CD4-positive, alpha-beta T cell treated with Interleukin-15 for 4 hours (primary cell): ENCODE measurements at regions not wholly inside any gene's neighbourhood (a gene's known extent, or its start where the extent isn't known, plus 50 kb on each side); places are given as distances from the start of the nearest gene placed in this dataset.
"Not testable (repeated sequence)": the region's sequence is repeated elsewhere in the genome, so short reads cannot be mapped to it uniquely, and the experiment has no call there.

Source experiments
- DNase-seq: peaks from one replicate; pipeline ENCODE4 v3.0.0-alpha.2; 2020; ENCODE audit warnings: low spot score

DNA sequence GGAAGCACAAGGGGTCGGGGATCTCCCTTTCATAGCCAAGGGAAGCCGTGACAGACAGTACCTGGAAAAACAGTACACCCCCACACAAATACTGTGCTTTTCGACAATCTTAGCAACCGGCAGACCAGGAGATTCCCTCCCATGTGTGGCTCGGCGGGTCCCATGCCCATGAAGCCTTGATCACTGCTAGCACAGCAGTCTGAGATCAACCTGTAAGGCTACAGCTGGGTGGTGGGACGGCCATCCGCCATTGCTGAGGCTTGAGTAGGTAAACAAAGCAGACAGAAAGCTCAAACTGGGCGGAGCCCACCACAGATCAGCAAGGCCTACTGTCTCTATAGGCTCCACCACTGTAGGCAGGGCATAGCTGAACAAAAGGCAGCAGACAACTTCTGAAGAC, 180.2 kb upstream of the SOX6 start:
- DNase-seq: no peak

DNA sequence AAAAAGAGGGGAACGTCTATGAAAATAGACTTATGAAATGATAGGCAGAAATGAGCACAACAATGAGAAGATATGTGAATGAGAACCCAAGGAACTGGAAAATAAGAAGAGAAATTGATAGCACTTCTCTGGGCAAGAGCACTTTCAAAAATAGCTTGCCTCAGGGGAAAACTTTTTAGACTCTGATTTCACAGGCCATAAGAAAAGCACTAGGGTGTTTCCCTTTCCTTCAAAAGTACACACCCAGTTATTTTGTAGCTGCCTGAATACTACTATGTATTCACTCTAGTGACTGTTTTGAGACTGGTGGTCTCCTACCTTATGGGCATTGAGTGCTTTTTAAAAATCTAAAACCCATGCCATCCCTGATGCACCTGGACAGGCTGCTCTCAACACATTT, 172.3 kb upstream of the SOX6 start:
- no peak for DNase-seq

DNA sequence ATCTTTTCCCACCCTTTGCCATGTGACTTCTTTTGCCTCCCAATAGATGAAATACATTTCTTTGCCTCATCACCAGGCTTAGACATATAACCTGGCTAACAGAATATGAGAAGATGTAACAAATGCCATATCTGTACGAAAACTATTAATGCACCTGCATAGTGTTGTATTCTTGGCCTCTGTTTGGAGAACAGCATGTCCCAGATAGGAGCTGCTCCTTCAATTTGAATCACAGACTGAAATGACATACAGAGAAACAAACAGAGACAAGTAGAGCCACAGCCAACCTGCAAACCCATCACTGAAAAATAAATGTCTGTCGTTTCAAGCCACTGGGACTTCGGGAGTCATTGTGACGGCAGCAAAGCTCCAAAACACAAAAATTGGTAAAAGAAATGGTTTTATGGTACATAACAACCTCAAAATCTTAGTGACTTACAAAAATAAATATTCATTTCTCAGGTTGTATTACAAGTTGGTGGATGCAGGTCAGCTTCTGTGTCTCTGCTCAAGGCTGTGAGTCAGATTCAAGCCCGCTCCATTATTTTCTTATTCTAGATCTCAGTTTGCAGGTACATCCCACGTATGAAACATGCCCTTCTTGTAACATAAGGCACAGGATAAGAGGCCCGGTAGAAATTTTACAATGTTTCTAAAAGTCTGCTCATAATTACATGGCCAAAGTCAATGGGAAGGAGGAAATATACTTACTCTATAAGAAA, 171.3 kb upstream of the SOX6 start:
- no peak for DNase-seq

DNA sequence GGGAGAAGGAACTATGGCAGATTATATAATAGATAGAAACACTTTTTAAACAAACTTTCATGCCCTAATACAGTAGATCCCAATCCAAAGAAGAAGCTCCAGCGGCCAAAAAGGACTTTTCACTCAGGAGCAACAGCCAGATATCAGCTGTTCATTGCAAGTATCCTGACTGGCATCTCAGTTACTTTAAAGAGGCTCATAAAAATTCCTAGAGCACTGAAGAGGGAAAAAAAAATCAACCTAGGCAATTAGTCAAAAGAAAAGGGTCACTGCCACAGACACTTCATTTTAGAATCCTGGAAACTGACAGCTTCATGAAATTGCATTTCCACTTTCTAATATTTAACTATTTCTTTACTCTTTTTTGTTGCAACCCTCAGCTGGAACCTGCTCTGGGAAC, 170.6 kb upstream of the SOX6 start:
- no peak for DNase-seq

DNA sequence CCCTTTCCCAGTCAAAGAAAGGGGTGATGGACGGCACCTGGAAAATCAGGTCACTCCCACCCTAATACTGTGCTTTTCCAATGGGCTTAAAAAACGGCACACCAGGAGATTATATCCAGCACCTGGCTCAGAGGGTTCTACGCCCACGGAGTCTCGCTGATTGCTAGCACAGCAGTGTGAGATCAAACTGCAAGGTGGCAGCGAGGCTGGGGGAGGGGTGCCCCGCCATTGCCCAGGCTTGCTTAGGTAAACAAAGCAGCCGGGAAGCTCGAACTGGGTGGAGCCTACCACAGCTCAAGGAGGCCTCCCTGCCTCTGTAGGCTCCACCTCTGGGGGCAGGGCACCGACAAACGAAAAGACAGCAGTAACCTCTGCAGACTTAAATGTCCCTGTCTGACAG, 164.4 kb upstream of the SOX6 start:
- not testable (repeated sequence) for DNase-seq

DNA sequence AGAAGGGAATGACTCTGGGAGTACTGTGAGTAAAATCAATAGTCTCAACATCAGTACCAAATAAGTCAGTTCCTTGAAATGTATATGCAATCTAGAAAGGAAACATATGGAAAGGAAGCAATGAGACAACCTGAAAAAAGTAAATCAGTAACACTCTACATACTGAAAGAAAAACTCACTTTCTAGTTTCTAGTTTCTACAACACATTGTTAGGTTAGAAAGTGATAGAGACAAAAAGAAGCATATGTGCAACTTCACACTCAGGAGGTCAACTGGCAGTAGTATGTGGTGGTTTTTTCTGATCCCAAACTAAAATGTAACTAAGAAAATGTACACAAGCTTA, 156.5 kb upstream of the SOX6 start:
- DNase-seq: no peak

DNA sequence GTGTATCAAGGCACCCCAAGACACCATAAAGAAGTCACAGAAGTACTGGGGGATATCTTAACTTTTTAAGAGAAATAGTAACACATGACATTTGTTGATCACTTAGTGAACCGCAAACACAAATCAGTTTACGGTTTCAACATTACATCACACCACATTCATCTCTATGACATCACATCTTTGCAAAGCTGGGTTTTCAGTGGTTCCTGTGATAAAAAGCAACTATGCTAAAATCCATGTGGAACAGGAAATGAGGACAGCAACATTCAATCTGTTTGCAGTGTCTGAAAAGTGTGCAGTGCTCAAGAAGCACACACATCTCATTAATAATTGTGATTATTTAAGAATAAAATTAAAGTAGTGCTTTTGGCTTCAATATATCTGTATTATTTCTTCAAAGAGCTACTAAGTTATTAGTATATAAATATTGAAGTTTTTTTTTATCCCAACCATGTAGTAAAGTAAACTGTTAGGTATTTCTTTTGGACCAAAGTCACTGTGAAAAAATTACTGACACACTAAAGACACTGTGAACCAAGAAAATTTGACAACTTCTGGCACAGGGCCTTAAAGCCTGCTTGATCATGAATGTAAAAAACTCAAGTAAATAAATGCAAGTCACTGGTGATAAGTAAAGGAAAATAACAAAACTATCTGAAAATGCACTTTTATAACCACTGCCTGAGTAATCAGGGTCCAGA, 156.0 kb upstream of the SOX6 start:
- no peak for DNase-seq

DNA sequence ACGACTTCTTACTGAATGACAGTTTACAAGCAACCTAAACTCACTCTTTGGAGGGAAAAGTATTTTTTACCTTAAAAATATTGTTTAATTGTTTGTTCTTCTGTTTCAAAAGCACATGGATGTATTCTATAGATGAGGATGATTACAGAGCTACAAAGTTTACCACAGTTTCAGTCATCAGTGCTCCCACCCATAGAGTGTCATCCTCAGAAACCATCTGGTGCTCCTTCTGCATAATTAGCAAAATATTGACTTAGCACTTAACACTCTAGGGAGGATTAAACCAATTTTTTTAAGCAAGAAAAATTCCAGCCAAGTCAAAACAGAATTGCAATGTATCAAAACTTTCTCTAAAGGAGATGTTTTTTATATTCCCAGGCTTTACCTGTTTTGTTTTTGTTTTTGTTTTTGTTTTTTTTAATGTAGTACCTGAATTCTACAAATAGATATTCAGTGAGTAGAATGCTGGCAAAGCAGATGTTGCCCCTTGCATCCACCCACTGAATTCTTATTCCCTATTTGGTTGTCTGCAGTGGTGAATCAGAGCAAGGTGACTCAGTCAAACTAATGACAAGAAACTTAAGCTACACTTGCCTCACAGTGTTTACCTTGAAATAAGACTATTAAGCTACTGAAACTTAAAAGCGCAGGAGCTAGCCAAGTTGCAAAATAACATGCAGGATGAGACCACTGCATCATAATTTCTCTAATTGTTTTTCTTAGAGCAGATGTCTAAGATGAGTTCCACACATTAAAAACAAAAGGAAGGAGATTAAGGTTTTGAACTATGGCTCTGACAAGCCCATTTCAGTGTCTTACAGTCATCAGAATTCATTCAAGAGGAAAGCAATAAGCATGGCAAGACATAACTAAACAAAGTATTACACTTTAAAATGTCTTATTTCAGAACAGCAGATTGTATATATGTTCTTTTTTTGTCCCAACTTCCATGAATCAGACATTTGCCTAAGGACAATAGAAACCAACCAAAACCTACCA, 155.1 kb upstream of the SOX6 start:
- DNase-seq: no peak

DNA sequence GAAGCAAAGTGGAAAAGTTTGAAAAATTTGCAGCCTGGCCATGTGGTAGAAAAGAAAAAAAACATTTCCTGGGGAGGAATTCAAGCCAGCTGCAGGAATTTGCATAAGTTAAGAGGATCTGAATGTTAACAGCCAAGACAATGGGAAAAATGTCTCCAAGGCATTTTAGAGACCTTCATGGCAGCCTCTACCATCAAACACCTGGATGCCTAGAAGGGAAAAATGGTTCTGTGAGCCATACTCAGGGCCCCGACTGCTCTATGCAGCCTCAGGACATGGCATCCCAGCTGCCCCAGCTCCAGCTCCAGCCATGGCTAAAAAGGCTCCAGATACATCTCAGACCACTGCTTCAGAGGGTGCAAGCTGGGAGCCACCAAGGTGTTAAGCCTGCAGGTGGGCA, 149.1 kb upstream of the SOX6 start:
- DNase-seq: no peak

DNA sequence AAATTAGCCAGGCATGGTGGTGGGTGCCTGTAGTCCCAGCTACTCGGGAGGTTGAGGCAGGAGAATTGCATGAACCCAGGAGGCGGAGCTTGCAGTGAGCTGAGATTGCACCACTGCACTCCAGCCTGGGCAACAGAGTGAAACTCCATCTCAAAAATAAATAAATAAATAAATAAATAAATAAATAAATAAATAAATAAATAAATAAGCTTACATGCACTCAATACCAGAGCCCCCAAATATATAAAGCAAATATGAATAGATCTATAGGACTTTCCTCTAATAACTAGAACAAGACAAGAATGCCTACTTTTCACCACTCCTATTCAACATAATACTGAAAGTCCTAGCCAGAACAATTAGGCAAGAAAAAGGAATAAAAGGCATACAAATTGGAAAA, 147.5 kb upstream of the SOX6 start:
- not testable (repeated sequence) for DNase-seq

DNA sequence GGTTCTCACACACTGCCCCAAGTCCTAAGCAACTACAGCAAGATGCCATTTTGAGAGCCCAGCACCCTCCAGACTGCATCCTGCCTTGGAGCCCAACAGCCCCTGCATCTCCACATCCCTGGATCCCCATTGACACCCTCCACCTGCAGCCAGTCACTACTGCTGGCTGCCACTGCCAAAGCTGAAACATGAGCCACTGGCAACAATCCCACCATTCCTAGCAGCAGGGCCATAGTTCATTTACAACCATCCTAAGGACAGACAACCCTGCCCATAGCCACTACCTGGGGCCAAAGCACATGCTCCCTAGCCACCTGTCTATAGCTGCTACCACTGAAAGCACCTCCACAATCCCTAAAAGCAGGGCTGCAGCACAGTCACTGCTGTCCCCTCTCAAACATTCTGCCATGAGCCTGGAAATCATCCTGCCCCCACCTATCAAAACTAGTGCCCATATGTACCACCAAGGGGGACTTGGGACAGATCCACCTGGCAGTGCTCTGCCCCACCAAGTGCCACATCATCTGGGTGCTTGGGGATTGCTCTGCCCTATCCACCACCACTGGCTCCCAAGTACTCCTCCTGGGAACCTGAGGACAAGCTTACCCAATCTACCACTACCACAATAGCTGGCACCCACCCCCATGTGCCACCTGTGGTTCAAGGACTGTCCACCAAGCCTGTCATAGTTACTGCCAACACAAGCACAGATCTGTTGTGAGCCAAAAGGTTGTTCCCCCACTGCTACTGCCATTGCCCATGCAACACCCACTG, 138.8 kb upstream of the SOX6 start:
- DNase-seq: no peak

DNA sequence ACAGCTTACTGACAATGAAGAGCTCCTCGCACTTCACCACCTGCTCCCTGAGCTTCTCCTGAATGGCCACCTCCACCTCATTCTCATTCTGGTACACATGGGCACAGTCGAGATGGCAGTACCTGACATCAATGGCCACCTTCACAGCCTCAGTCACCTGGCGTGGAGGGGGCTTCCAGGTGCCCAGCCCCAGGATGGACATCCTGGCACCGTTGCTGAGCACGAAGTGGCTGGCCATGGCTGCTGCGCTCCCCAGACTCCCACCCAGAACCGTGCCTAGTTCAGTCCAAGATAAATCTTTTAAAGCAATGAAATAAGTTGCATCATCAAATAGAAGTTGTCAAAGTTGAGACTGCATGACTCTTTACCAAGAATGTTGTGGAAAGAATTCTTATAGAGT, 128.1 kb upstream of the SOX6 start:
- DNase-seq: no peak

DNA sequence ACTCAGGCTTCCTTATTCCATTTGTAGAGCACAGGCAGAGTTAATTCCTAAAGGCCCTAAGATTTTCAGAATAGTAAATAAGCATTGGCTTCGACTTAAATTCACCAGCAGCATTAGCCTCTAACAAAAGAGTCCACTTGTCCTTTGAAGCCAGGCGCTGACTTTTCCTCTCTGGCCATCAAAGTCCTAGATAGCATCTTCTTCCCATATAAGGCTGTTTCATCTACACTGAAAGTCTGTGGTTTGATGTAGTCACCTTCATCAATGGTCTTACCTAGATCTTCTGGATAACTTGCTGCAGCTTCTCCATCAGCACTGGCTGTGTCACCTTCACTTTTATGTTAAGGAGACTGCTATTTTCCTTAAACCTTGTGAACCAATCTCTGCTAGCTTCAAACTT, 118.3 kb upstream of the SOX6 start:
- DNase-seq: no peak

DNA sequence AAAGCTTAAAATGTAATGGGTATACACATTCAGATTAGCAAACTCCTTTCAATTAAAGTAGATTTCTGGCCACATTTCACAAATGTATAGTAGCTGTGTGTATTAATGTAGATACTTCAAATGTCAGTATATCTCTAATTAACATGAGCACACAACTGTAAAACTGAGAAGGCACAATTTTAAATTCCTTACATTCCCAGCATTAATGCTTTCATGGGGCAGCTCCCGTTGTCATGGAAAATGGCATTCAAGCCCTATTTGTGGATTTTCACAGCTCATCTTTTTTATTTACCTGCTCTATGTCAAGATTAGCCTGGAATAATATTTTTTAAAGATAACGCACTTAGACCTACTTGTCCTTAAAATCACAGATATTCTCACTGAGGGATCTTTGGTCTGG, 113.6 kb upstream of the SOX6 start:
- no peak for DNase-seq

DNA sequence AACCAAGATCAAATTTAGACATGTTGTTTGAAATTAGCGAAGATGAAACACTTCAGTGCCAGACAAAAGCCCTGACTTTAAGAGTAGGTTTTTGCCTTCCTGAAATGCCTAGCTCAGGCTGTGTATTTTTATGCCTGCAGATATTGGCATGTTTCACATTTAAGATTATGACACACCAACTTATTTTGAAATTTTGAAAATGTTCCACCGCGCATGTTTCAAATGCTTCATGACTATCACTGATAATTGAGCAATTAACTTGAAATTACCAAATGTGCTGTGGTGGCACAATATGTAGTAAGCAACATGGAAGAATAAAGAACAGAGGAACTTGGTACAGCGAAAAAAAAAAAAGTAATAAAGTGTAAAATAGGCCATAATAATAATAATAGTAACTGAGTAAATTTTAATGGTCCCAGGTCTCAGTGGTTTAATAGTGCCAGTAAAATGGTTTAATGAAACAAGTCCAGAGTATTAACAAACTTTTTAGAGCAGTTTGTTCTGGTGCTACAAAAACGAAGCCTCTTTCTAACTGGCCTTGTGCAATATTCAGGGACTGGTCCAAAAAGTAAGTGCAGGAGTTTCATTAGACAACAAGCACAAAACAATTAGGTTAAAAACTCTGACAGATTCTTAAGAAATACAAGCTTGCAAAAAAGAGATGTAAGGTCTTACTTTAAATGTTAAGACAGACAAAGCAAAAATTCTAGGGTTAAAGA, 112.5 kb upstream of the SOX6 start:
- no peak for DNase-seq

DNA sequence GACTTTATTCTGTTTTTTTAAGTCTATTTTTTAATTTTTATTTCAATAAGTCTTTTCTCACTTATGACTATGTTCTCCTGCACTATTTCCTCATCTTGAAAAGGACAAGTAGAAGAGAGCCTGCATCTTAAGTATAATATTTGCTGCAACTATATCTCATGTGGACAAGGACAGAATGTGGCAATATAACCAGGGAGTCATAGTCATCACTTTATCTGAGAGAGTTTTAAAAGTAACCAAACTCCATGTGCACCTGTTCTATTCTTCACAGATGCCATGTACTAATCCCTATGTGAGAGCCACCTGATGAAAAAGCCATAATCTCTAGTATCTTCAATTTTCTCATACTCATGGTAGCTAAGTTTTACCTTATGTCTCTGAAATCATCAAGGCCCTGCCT, 104.2 kb upstream of the SOX6 start:
- no peak for DNase-seq

DNA sequence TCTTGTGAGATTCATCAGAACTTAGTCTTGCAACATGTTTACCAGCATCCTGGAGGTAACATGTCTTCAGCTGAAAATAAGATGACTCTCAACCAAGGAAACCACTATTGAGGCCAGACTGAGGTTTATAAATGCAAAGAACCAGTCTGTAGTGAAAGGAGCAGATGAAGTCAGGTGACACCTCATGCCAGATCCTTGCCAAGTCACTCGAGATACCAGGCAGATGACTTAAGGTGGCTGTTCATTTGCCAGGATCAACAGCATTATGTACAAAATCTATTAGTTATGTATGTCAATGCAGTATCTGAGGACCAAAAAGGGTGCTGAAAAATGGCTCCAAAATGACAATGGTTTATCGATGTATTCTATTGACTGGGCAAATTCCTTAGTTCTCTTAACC, 100.0 kb upstream of the SOX6 start:
- no peak for DNase-seq

DNA sequence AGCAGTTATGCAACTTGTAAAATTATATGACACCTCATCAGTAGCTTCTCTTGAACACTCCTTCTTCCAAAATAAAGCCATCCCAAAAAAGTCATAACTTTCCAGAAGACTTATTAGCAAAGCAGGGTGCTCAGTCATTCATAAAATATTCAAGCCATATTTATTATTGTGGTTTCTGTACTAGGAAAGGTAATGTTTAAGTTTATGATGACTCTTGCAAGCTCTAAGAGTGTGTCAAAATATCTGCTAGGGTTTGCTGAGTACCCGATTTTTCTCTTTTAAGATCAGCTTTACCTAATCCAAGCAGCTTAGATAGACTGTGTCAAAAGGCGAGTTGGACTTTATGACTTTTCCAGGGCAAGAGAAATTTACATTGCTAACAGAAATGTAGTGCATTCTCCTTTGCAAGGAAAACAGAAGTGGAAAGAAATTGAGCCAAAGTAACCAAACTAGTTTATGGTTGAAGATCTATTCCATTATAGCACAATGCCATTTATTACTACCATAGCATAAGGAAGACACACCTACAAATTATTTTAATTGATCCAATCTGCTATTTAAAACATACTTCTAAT, 98.0 kb upstream of the SOX6 start:
- no peak for DNase-seq

DNA sequence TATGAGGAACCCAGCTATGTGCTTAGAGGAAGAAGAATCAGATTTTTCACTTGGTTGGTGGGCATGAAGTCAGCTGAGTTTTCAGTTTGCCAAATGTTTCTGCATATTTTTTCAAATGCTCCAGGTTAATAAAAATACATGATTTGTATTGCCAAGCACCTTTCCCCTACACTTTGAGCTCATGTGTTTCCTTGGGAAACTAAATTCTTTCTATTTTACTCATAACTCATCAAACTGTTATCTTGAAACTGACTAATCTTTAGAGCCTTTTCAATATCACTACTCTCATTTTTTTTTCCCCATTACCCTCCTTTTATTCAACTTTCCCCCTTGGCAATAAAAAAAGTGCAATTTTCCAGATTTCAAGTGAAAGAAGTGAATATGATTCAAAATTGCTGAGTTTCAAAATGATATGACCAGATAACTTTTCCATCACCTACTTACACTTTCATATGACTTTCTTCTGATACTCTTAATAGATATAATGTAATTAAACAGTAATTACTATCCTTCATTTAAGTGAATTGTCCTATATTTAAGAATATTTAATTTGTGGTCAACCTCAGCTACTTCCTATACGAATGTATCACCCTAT, 91.9 kb upstream of the SOX6 start:
- DNase-seq: no peak

DNA sequence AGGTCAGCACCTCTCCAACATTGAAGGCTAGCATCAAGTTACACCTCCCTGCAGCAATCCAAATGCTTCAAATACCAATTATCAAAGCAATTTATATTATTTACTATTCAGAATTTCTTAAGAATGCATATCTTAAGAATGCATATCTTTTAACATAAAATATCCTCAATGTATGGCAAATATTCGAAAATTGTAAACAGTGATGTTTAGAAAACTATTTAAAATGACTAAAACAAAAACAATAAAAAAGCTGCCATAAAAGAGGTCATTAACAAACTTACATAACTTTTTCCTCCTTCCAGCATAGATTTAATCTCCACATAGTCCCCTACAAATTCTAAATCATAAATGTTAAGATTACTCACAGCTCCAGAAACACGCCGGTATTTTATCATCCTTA, 85.1 kb upstream of the SOX6 start:
- no peak for DNase-seq

DNA sequence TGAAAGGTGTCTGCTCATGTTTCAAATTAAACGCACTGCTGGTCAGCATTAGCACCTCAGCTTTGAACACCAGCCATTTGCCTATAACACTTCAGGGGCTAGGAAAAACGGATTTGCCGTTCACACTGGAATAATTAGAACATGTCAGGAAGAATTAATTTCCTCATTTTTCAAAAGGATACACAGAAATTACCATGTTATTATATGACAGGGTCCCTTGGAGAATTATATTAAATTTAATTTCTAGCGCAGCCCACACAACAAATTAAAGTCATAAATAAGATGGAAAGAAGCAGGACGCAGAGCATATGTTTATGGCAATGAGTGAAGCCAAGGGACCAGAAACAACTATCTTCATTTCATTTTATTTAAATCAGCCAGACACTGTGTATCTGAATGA, 83.8 kb upstream of the SOX6 start:
- DNase-seq: no peak
